Endothelial cell of umbilical vein (primary cell): ENCODE measurements at regions not wholly inside any gene's neighbourhood (a gene's known extent, or its start where the extent isn't known, plus 50 kb on each side); places are given as distances from the start of the nearest gene placed in this dataset.

Experiments
- BruUV-seq: library from RNA; stranded (reverse); fragments of 400-500 nt; replicated peaks from 2 replicates; lab custom pipeline; 2021; lab: Mats Ljungman, UMichigan
- CTCF ChIA-PET: fragments of 300-600, 350-600 bp; sonication (Branson Sonifier 250); formaldehyde crosslinking; loops from one replicate; lab custom pipeline; 2021; ENCODE audit warnings: antibody characterized with exemption, inconsistent platforms; lab: Charles Lee
- POLR2A ChIA-PET: fragments of 300-600, 350-600 bp; sonication (Branson Sonifier 250); formaldehyde crosslinking; loops from one replicate; lab custom pipeline; 2021; ENCODE audit warnings: antibody characterized with exemption, inconsistent platforms; lab: Charles Lee
- DNase-seq: peaks from one replicate; pipeline ENCODE4 v3.0.0-alpha.2; 2011; ENCODE audit warnings: low read depth, low spot score
- FAIRE-seq: peaks from 2 replicates; lab custom pipeline; 2011; peaks lifted over from hg19 to GRCh38; lab: Jason Lieb, UNC
- H2AFZ ChIP-seq: 2 replicates; pipeline ENCODE4 v1.6.0; 2012; ENCODE audit warnings: low read depth, low read length, control low read depth, inconsistent platforms
- H3K27ac ChIP-seq: 2 replicates; pipeline ENCODE4 v1.5.1; 2011; ENCODE audit warnings: low read depth, mild to moderate bottlenecking, control low read depth, low read length, moderate library complexity; ENCODE audit not compliant: insufficient read depth
- H3K27me3 ChIP-seq, 2 experiments: 2 replicates each; pipeline versions ENCODE4 v1.6.0 to v1.6.1; 2011; ENCODE audit warnings: low read length in 2 of 2, mixed read lengths in 1 of 2; ENCODE audit not compliant: control insufficient read depth in 2 of 2, insufficient read depth in 2 of 2
- H3K36me3 ChIP-seq, 2 experiments: 2 replicates in 1 of 2; 3 replicates in 1 of 2; pipeline ENCODE4 v1.5.1; 2011; ENCODE audit warnings: low read length in 2 of 2, mild to moderate bottlenecking in 1 of 2, moderate library complexity in 1 of 2; ENCODE audit not compliant: control insufficient read depth in 2 of 2, insufficient read depth in 2 of 2; ENCODE audit errors: extremely low read depth in 1 of 2
- H3K4me1 ChIP-seq: 3 replicates; pipeline ENCODE4 v1.5.1; 2011; ENCODE audit warnings: mild to moderate bottlenecking, low read length; ENCODE audit not compliant: control insufficient read depth, insufficient read depth; ENCODE audit errors: extremely low read depth
- H3K4me2 ChIP-seq: 2 replicates; pipeline ENCODE4 v1.6.1; 2011; ENCODE audit warnings: low read length, control low read depth, mixed read lengths; ENCODE audit not compliant: insufficient read depth
- H3K4me3 ChIP-seq, 3 experiments: fragments of 200-600 bp in 1 of 3; sonication (generic), shearing (Covaris generic) in 1 of 3; replicated peaks in 1 of 3; 2 replicates each; pipeline ENCODE4 v1.5.1; 2011 to 2016; ENCODE audit warnings: control low read depth in 3 of 3, low read length in 3 of 3, mild to moderate bottlenecking in 2 of 3, inconsistent platforms in 1 of 3, low read depth in 1 of 3, moderate library complexity in 1 of 3; ENCODE audit not compliant: insufficient read depth in 1 of 3
- H3K79me2 ChIP-seq: 2 replicates; pipeline ENCODE4 v1.6.0; 2012; ENCODE audit warnings: low read length, inconsistent platforms; ENCODE audit not compliant: control insufficient read depth, insufficient read depth
- H3K9ac ChIP-seq: replicated peaks from 2 replicates; pipeline ENCODE3; 2011; ENCODE audit warnings: low read length, control low read depth; ENCODE audit not compliant: insufficient read depth; ENCODE audit errors: extremely low read depth
- H3K9me1 ChIP-seq: replicated peaks from 3 replicates; pipeline ENCODE4 v1.6.0; 2011; ENCODE audit warnings: mild to moderate bottlenecking, low read length; ENCODE audit not compliant: control insufficient read depth, insufficient read depth; ENCODE audit errors: extremely low read depth
- H3K9me3 ChIP-seq: replicated peaks from 2 replicates; pipeline ENCODE4 v1.5.1; 2012; ENCODE audit warnings: low read length, inconsistent platforms; ENCODE audit not compliant: control insufficient read depth, insufficient read depth
- H4K20me1 ChIP-seq: replicated peaks from 2 replicates; pipeline ENCODE3; 2011; ENCODE audit warnings: mild to moderate bottlenecking, low read length; ENCODE audit not compliant: control insufficient read depth, insufficient read depth; ENCODE audit errors: extremely low read depth
- CTCF ChIP-seq, 2 donors: IDR thresholded peaks; 1 replicate in 1 of 2; 2 replicates in 1 of 2; pipeline ENCODE4 v1.5.1; 2011; ENCODE audit warnings: low read length in 2 of 2, mild to moderate bottlenecking in 2 of 2, moderate library complexity in 2 of 2, control low read depth in 1 of 2, inconsistent platforms in 1 of 2, low read depth in 1 of 2; ENCODE audit not compliant: insufficient read depth in 1 of 2; ENCODE audit errors: extremely low read depth in 1 of 2
- FOS ChIP-seq: IDR thresholded peaks from 2 replicates; pipeline ENCODE4 v1.6.1; 2011; ENCODE audit warnings: mild to moderate bottlenecking, low read length, moderate library complexity, borderline replicate concordance; ENCODE audit not compliant: insufficient read depth
- GATA2 ChIP-seq: IDR thresholded peaks from 2 replicates; pipeline ENCODE4 v1.7.0; 2011; ENCODE audit warnings: low read depth, mild to moderate bottlenecking, moderate library complexity, mixed read lengths, low read length; ENCODE audit not compliant: insufficient read length, insufficient read depth
- JUN ChIP-seq: IDR thresholded peaks from 2 replicates; pipeline ENCODE4 v1.6.1; 2011; ENCODE audit warnings: borderline replicate concordance, low read depth; ENCODE audit not compliant: insufficient read length, insufficient read depth
- MAX ChIP-seq: IDR thresholded peaks from 2 replicates; pipeline ENCODE4 v1.6.1; 2011; ENCODE audit not compliant: insufficient read depth, insufficient read length
- POLR2AphosphoS5 ChIP-seq: IDR thresholded peaks from 2 replicates; pipeline ENCODE4 v1.6.1; 2012; ENCODE audit warnings: low read depth, mild to moderate bottlenecking, control low read depth, low read length, moderate library complexity; ENCODE audit not compliant: insufficient read depth
- dilution Hi-C: fragments of 300-500 bp; cut with MboI; formaldehyde crosslinking; loops from one replicate; pipeline ENCODE4 v1.15.0; 2019; ENCODE audit warnings: low sequenced_read_pairs; ENCODE audit not compliant: extremely low pct_ligation_motif_present
- intact Hi-C: fragments of 100-400 bp; cut with micrococcal nuclease; formaldehyde crosslinking; loops from one replicate; pipeline ENCODE4 v1.10.0; 2022

GRCh38 chr4:124203613-124204238 is 508.8 kb downstream of the ANKRD50 start:
- Histone ChIP-seq H3K27ac (no peak overlapping the region), H3K9me1 (no peaks in the 10 kb centered on the region), H3K9me3 (no peaks in the 10 kb centered on the region), H3K4me2 (peak overlapping the region; percentile 48), H3K4me1 (peaks cover 32% of the 10 kb centered on the region), H3K4me3 (no peak overlapping the region), H3K36me3 (no peaks in the 10 kb centered on the region), H3K27me3 (no peaks in the 10 kb centered on the region), H3K79me2 (no peaks in the 10 kb centered on the region), H3K9ac (no peak overlapping the region), H2AFZ (no peak overlapping the region), H4K20me1 (no peaks in the 10 kb centered on the region)
- FAIRE-seq (no peak), DNase-seq (peak; percentile 37)
- dilution Hi-C loops, result no loop called here
- TF ChIP-seq GATA2, result peak; percentile 52
- TF ChIP-seq POLR2AphosphoS5, result no peak
- no peak for TF ChIP-seq JUN
- no peak for TF ChIP-seq CTCF (IDR thresholded peaks at IDR 0.05; ENCODE audit: extremely low read depth in 1 of 2, insufficient read depth in 1 of 2, low read depth in 1 of 2, low read length in 2 of 2)
- TF ChIP-seq FOS, result peak; percentile 21
- no peak for TF ChIP-seq MAX
- no TSS peak for BruUV-seq
- ChIA-PET CTCF (interaction anchor here (1.3 to 1.5 kb wide), 2 partner anchors 12 to 55 kb away, joined by 3 to 5 read pairs; no protein-coding TSS in a partner anchor), POLR2A (no interaction called here)
- intact Hi-C loops, result no loop called here
